Panc1 (cell line): ENCODE measurements at regions not wholly inside any gene's neighbourhood (a gene's known extent, or its start where the extent isn't known, plus 50 kb on each side); places are given as distances from the start of the nearest gene placed in this dataset.

Experiments used
- ATAC-seq: fragments of 200-7000 bp; cut with Tn5 transposase; 2 replicates; pipeline ENCODE4 v1.9.1; 2020; ENCODE audit warnings: mild to moderate bottlenecking, moderate library complexity
- BruUV-seq: library from RNA; stranded (reverse); fragments of 400-500 nt; replicated peaks from 2 replicates; lab custom pipeline; 2021; lab: Mats Ljungman, UMichigan
- CTCF ChIA-PET: fragments of 300-600 bp; sonication (Branson Sonifier 250); formaldehyde crosslinking; loops from one replicate; lab custom pipeline; 2022; ENCODE audit warnings: antibody characterized with exemption; lab: Charles Lee
- POLR2A ChIA-PET: fragments of 300-600 bp; sonication (Branson Sonifier 250); formaldehyde crosslinking; loops from one replicate; lab custom pipeline; 2022; ENCODE audit warnings: antibody characterized with exemption; lab: Charles Lee
- DNase-seq: peaks from one replicate; pipeline ENCODE4 v3.0.0-alpha.2; 2010; ENCODE audit warnings: low read depth, low spot score
- H3K27ac ChIP-seq: 2 replicates; pipeline ENCODE4 v1.5.1; 2011; ENCODE audit warnings: mild to moderate bottlenecking, low read length, inconsistent platforms
- H3K27me3 ChIP-seq: fragments of 200-500 bp; sonication (Bioruptor generic); 2 replicates; pipeline ENCODE4 v1.6.0; 2014; ENCODE audit warnings: low read length, inconsistent platforms; ENCODE audit not compliant: control insufficient read depth, insufficient read depth
- H3K36me3 ChIP-seq: fragments of 200-500 bp; sonication (Bioruptor generic); 2 replicates; pipeline ENCODE4 v1.5.1; 2014; ENCODE audit warnings: inconsistent platforms, mild to moderate bottlenecking, low read length, moderate library complexity; ENCODE audit not compliant: control insufficient read depth, insufficient read depth
- H3K4me1 ChIP-seq: 2 replicates; pipeline ENCODE4 v1.5.1; 2011; ENCODE audit warnings: inconsistent platforms, mild to moderate bottlenecking, low read length, moderate library complexity; ENCODE audit not compliant: control insufficient read depth, insufficient read depth
- H3K4me3 ChIP-seq, 2 experiments: 2 replicates each; pipeline ENCODE4 v1.5.1; 2011 to 2012; ENCODE audit warnings: low read depth in 2 of 2, low read length in 2 of 2, mild to moderate bottlenecking in 2 of 2, inconsistent platforms in 1 of 2, moderate library complexity in 1 of 2
- H3K9me3 ChIP-seq: fragments of 200-500 bp; sonication (Bioruptor generic); 2 replicates; pipeline ENCODE4 v1.5.1; 2014; ENCODE audit warnings: low read depth, mild to moderate bottlenecking, inconsistent platforms, low read length, moderate library complexity; ENCODE audit not compliant: control insufficient read depth, insufficient read depth
- CTCF ChIP-seq: fragments of 450-650 bp; IDR thresholded peaks from 2 replicates; pipeline ENCODE4 v1.5.1; 2017; ENCODE audit warnings: mild to moderate bottlenecking
- POLR2AphosphoS5 ChIP-seq: IDR thresholded peaks from 2 replicates; pipeline ENCODE4 v1.6.1; 2012; ENCODE audit warnings: mild to moderate bottlenecking, low read depth, low read length, moderate library complexity
- REST ChIP-seq, 2 experiments: IDR thresholded peaks; 2 replicates each; pipeline ENCODE4 v1.6.1; 2011 to 2012; ENCODE audit warnings: low read depth in 2 of 2, control low read depth in 1 of 2, low read length in 1 of 2, mild to moderate bottlenecking in 1 of 2, moderate library complexity in 1 of 2; ENCODE audit not compliant: insufficient read depth in 1 of 2
- SIN3A ChIP-seq: IDR thresholded peaks from 2 replicates; pipeline ENCODE4 v1.6.1; 2012; ENCODE audit warnings: low read depth, mild to moderate bottlenecking, low read length, moderate library complexity, borderline replicate concordance; ENCODE audit not compliant: insufficient read depth
- TCF7L2 ChIP-seq: IDR thresholded peaks from 2 replicates; pipeline ENCODE4 v1.6.1; 2011; ENCODE audit warnings: mild to moderate bottlenecking, low read depth, low read length, inconsistent platforms
- in situ Hi-C: cut with HindIII; loops from 2 replicates; pipeline ENCODE4 v1.10.0; 2016; ENCODE audit warnings: low sequenced_read_pairs, low pct_unique_long_range_greater_than_20kb
- intact Hi-C: fragments of 100-400 bp; cut with micrococcal nuclease; formaldehyde crosslinking; loops from one replicate; pipeline ENCODE4 v1.10.0; 2022; ENCODE audit not compliant: unreplicated experiment

GRCh38 chr20:40189621-40190020, 499.4 kb downstream of the MAFB start:
- CTCF ChIA-PET: no interaction called here
- Histone ChIP-seq H3K27ac (no peak overlapping the region), H3K4me1 (no peaks in the 10 kb centered on the region), H3K27me3 (no peaks in the 10 kb centered on the region), H3K9me3 (no peaks in the 10 kb centered on the region), H3K4me3 (no peak overlapping the region), H3K36me3 (no peaks in the 10 kb centered on the region)
- in situ Hi-C loops: no loop called here
- POLR2A ChIA-PET: no interaction called here
- ATAC-seq: no peak
- intact Hi-C loops: no loop called here
- no peak for TF ChIP-seq TCF7L2
- TF ChIP-seq CTCF: no peak
- TF ChIP-seq SIN3A: no peak
- no peak for TF ChIP-seq REST (IDR thresholded peaks at IDR 0.05; ENCODE audit: insufficient read depth in 1 of 2, low read depth in 2 of 2, low read length in 1 of 2)
- no peak for TF ChIP-seq POLR2AphosphoS5
- no peak for DNase-seq
- BruUV-seq: no TSS peak

- DNase-seq (no peak), ATAC-seq (no peak)
- TF ChIP-seq REST (IDR thresholded peaks at IDR 0.05; ENCODE audit: insufficient read depth in 1 of 2, low read depth in 2 of 2, low read length in 1 of 2) (no peak), POLR2AphosphoS5 (no peak), TCF7L2 (no peak), SIN3A (no peak), CTCF (no peak)
- H3K36me3 ChIP-seq: no peaks in the 10 kb centered on the region
- H3K27ac ChIP-seq: no peak overlapping the region
- H3K4me3 ChIP-seq: no peak overlapping the region
- CTCF ChIA-PET: no interaction called here
- H3K9me3 ChIP-seq: no peaks in the 10 kb centered on the region
- intact Hi-C loops: no loop called here
- BruUV-seq: no TSS peak
- H3K27me3 ChIP-seq: no peaks in the 10 kb centered on the region
- POLR2A ChIA-PET: no interaction called here
- in situ Hi-C loops: no loop called here
- H3K4me1 ChIP-seq: no peaks in the 10 kb centered on the region
Observed at GRCh38 chr20:40188319-40188718, 500.7 kb downstream of the MAFB start.
